RWPE1 (cell line): ENCODE measurements at regions not wholly inside any gene's neighbourhood (a gene's known extent, or its start where the extent isn't known, plus 50 kb on each side); places are given as distances from the start of the nearest gene placed in this dataset.

Experiments
- CTCF ChIA-PET: fragments of 350-600 bp; sonication (Branson Sonifier 250); formaldehyde crosslinking; extraction: SDS; loops from one replicate; lab custom pipeline; 2021; lab: Yijun Ruan, JAX
- POLR2A ChIA-PET: fragments of 400-600 bp; formaldehyde crosslinking; extraction: SDS; loops from one replicate; lab custom pipeline; 2020; ENCODE audit warnings: antibody characterized with exemption; ENCODE audit not compliant: low non-redundant PET; lab: Yijun Ruan, JAX
- DNase-seq: peaks from one replicate; pipeline ENCODE4 v3.0.0; 2012; ENCODE audit warnings: low spot score
- H3K27ac ChIP-seq: fragments of 450-650 bp; 2 replicates; pipeline ENCODE4 v1.5.1; 2017
- TF ChIP-seq, protein P1 (sequence below): fragments of 450-650 bp; conservative IDR thresholded peaks from 2 replicates; pipeline ENCODE4 v1.5.1; 2017; ENCODE audit warnings: low read depth, mild to moderate bottlenecking

DNA sequence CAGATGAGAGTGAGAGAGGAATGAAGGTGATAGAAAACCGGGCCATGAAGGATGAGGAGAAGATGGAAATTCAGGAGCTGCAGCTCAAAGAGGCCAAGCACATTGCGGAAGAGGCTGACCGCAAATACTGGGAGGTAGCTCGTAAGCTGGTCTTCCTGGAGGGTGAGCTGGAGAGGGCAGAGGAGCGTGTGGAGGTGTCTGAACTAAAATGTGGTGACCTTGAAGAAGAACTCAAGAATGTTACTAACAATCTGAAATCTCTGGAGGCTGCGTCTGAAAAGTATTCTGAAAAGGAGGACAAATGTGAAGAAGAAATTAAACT is 88.9 kb downstream of the EOMES start:
- TF ChIP-seq, protein P1, sequence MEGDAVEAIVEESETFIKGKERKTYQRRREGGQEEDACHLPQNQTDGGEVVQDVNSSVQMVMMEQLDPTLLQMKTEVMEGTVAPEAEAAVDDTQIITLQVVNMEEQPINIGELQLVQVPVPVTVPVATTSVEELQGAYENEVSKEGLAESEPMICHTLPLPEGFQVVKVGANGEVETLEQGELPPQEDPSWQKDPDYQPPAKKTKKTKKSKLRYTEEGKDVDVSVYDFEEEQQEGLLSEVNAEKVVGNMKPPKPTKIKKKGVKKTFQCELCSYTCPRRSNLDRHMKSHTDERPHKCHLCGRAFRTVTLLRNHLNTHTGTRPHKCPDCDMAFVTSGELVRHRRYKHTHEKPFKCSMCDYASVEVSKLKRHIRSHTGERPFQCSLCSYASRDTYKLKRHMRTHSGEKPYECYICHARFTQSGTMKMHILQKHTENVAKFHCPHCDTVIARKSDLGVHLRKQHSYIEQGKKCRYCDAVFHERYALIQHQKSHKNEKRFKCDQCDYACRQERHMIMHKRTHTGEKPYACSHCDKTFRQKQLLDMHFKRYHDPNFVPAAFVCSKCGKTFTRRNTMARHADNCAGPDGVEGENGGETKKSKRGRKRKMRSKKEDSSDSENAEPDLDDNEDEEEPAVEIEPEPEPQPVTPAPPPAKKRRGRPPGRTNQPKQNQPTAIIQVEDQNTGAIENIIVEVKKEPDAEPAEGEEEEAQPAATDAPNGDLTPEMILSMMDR, result no peak
- peak overlapping the region; percentile 81 for H3K27ac ChIP-seq
- no peak for DNase-seq
- CTCF ChIA-PET, result interaction anchor here (0.6 kb wide), 1 partner anchor 25 kb away, joined by 3 read pairs; no protein-coding TSS in a partner anchor
- POLR2A ChIA-PET, result no interaction called here

DNA sequence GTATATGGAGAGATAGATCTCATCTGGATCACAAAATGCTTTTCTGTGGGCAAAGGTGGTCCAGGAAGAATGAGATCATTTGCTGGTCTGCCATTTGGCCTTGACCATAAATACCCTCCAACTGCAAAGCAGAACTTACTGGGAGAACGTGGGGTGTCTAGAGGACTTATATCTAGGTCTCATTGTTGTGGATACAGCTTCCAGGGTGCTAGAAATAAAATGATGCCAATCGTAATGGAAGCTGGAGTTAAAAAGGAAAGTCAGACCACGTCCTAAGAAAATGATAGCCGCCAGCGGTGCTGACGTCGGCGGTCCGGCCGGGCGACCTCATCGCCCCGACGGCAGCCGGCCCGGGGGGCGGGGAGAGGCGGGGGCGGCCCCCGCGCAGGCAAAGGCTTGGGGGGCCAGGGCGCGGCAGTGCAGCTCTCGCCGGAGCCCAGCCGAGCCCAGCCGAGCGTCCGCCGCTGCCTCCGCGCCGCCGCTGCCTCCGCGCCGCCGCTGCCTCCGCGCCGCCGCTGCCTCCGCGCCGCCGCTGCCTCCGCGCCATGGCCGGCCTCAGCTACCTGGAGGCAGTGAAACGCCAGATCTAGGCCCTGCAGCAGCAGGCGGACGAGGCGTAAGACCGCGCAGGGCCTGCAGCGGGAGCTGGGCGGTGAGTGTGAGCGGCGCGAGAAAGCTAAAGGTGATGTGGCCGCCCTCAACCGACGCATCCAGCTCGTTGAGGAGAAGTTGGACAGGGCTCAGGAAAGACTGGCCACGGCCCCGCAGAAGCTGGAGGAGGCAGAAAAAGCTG is 89.5 kb downstream of the EOMES start:
- DNase-seq, result peak; percentile 23
- CTCF ChIA-PET, result interaction anchor here (0.6 to 0.7 kb wide), 3 partner anchors 26 to 348 kb away, joined by 3 to 4 read pairs (median 3); no protein-coding TSS in a partner anchor
- POLR2A ChIA-PET, result no interaction called here
- H3K27ac ChIP-seq, result peak overlapping the region; percentile 81
- TF ChIP-seq, protein P1, result no peak

DNA sequence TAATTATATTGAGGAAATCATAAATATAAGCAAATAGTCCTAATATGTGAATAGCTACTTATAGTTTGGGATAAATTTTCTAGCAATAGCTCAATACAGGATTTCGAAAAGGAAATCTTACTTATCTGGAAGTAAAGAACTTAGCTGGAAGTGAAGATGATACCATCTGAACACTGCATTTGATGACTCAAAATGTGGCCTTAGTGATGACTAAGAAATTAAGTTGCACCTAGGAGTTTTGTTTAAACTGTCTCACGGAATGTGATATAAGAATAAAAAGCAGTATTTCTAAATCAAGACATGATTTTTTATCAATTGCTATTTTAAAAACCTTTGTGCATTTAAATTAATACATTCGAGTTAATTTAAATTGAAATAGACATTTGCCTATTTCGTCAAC is 91.2 kb downstream of the EOMES start:
- H3K27ac ChIP-seq, result no peak overlapping the region
- DNase-seq, result peak; percentile 13
- ChIA-PET POLR2A (no interaction called here), CTCF (no interaction called here)
- TF ChIP-seq, protein P1, result no peak

DNA sequence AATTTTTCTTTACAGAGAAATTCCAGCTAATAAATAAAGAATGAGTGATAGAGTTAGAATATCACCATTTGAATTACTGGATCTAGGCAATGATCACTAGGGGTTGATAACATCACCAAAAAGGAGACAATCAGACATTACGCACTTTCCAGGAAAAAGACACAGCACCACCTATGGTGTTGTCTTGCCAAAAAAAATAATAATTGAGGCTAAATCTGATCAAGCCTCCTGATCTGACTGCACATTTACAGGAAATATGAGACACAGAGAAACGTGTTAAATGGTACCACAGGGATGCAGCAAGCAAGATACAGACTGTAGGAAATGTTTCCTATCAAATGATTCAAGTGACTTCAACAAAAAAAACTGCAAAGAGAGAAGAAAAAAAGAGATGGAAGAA is 92.8 kb downstream of the EOMES start:
- TF ChIP-seq, protein P1, result no peak
- ChIA-PET POLR2A (no interaction called here), CTCF (no interaction called here)
- H3K27ac ChIP-seq, result no peak overlapping the region
- DNase-seq, result no peak

DNA sequence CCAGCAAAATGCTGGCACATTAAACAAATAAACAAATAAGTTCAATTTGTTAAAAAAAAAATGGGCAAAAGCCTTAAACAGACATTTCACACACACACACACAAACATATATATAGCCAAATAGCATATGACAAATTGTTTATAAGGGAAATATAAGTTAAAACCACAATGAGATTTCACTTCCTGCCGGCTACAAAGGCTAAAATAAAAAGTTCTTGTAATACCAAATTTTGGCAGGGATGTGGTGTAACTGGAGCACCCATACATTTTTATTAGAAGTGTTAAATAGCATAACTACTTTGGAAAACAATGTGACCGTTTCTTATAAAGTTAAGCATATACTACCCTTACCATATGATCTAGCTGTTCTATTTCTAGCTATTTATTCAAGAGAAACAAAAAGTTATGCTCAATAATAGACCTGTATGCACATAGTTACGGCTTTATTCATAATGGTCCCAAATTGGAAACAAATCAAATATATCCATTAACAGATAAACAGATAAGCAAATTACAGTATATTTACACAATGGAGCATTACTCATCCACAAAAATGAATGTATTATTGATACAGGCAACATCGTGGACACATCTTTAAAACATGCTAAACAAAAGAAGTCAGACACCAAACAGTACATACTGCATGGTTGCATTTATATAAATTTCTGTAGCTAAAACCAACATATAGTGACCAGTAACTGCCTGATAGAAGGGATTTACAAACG is 93.9 kb downstream of the EOMES start:
- no peak overlapping the region for H3K27ac ChIP-seq
- no peak for DNase-seq
- TF ChIP-seq, protein P1, result no peak
- ChIA-PET CTCF (interaction anchor here (0.6 kb wide), 1 partner anchor 130 kb away, joined by 4 read pairs; no protein-coding TSS in a partner anchor), POLR2A (no interaction called here)

DNA sequence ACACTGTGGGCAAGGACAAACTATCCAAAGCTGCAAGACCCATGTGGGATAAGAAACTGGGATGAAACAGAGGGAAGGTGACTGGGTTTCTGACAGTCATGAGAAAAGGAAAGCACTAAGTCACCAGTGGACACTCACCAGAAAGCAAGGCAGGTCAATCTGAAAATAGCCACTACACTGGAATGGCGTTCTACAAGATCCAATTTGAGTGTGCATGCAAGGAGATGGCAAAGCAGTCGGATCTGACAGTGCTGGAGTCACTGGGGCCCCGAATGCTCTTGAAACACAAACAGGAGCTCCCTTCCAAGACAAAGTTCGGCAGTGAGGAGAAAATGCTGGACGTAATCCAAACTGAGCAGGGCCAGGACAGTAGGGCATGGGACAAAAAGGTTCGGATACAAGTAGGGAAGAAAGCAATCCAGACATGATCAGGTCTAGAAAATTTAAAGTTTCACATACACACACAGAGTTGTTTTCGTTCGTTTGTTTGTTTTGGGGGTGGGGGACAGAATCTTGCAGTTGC is 95.5 kb downstream of the EOMES start:
- no peak for DNase-seq
- CTCF ChIA-PET, result no interaction called here
- POLR2A ChIA-PET, result no interaction called here
- TF ChIP-seq, protein P1, result no peak
- no peak overlapping the region for H3K27ac ChIP-seq
